Posterior cingulate gyrus (tissue), 11 donors: ENCODE measurements at regions not wholly inside any gene's neighbourhood (a gene's known extent, or its start where the extent isn't known, plus 50 kb on each side); places are given as distances from the start of the nearest gene placed in this dataset.
A peak's percentile ranks its signal among the peaks of the same experiment; 100 is the strongest.
"Not testable (repeated sequence)": the region's sequence is repeated elsewhere in the genome, so short reads cannot be mapped to it uniquely, and the experiment has no call there.

ENCODE experiments used
- DNase-seq, 10 donors: peaks; one replicate each; pipeline versions ENCODE4 v3.0.0 to v3.0.0-alpha.2; 2020 to 2021; ENCODE audit warnings: mixed read lengths in 3 of 10
- intact Hi-C: fragments of 100-400 bp; cut with DNase I; formaldehyde crosslinking; loops from one replicate; pipeline ENCODE4 v1.15.1; 2023

DNA sequence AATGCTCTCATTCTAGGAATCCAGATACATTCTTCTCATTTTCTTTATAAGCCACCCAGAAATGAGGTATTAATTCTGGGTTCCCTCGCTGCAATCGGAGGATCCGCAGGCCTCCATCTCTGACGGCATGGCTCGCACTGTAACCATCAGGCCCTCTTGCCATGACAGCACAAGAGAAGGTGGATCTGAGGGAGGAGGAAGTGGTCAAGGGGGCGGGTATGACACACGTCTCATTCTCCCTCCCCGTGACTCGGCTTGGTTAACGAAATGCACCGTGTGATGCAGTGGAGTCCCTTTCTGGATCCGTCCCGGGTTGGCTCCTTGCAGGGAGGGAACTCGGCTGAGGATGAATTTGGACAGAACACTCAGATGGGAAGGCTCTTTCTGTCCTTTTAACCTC is 280.2 kb downstream of the TCERG1L start:
- intact Hi-C loops, result no loop called here
- DNase-seq, result peak in 1 of 10 donors; percentile 19

- DNase-seq, result peak in 2 of 10 donors; percentile 48 to 52
- intact Hi-C loops, result no loop called here
Measured at GRCh38 chr10:131032329-131033165, 279.0 kb downstream of the TCERG1L start.

DNA sequence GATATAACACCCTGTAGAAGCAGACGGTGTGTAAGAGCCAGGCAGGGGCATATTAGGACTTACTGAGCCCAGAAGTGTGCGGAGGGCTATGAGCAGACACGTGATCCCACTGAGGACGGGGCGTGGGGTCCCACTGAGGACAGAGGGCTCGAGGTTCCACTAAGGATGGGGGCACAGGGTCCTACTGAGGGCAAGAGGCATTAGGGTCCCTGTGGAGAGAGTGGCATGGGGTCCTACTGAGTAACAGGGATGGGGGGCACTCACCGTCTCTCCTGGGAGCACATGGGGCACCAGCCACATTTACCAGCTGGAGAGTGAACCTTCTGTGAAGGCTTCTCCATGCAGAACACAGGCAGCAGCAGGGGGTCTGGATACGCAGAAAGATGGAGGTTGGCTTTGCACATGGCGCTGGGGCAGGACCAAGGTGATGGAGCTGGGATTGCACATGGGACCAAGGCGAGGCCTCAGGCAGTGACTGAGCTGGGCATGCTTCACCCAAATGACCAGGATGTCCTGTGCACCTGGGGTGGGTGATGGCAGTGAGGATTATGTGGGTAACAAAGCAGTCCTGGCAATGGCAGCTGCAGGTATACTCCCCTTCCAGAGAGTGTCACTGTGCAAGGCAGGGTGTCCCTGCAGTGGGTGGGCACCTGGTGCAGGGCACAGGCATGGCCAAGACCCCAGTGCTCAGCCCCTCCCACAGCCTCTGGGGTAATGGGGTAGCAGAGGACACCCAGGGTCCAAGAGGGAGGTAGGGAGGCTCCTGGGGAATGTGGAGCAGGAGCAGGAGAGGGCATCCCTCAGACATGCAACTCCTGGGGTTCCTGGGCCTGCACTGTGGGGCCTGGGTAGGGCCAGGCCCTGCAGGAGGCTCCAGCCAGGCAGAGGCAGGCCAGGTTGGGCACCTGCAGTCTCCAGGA is 278.1 kb downstream of the TCERG1L start:
- peak in 1 of 10 donors; percentile 45 for DNase-seq
- intact Hi-C loops, result no loop called here

DNA sequence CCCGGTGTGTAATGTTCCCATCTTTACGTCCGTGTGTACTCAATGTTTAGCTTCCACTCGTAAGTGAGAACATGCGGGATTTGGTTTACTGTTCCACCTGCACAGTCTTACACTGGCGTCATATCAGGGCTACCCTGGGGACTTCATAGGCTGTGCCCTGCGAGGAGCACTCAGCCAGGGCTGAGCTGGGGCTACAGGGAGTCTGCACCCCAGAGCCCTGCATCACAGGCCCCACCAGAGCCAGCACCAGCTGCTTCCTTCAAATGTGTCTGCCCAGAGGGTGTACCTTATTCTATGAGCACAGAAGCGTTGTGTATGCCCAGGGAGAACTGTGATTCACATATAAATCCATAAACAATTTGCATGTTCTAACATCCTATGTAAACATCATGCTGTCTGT is 277.1 kb downstream of the TCERG1L start:
- intact Hi-C loops, result no loop called here
- DNase-seq, result peak in 1 of 10 donors; percentile 59

GRCh38 chr10:131035779-131036178 is 275.7 kb downstream of the TCERG1L start:
- DNase-seq, result peak in 1 of 10 donors; percentile 19
- intact Hi-C loops, result no loop called here

- DNase-seq, result peak in 2 of 10 donors; percentile 4 to 59
- intact Hi-C loops, result no loop called here
Measured at GRCh38 chr10:131038056-131038455, 273.5 kb downstream of the TCERG1L start.

- no peak for DNase-seq
- intact Hi-C loops, result no loop called here
Measured at GRCh38 chr10:131041031-131041430, 270.5 kb downstream of the TCERG1L start.

DNA sequence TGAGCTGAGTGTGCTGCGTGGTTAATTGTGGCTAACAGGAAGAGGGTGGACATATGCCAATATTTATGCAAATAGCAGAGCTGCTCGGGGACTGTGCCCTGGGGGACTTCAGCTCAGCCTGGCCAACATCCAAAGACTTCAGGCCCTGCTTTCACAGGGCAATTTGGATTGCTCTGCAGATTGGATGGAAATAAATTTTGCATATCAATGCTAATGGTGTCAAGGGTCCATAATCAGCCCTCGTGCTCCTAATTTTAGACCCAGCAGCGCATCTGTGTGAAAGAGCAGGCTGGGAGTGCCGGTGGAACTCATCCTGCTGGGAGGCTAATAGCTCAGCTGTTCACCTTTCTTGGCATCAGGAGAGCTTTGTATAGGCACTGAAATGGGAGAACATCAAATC is 270.1 kb downstream of the TCERG1L start:
- intact Hi-C loops, result no loop called here
- peak in 2 of 10 donors; percentile 57 to 59 for DNase-seq

- intact Hi-C loops, DNase-seq: not testable (repeated sequence)
Measured at GRCh38 chr10:131042015-131042414, 269.5 kb downstream of the TCERG1L start.
